Kidney (tissue), 13 donors: ENCODE measurements at regions not wholly inside any gene's neighbourhood (a gene's known extent, or its start where the extent isn't known, plus 50 kb on each side); places are given as distances from the start of the nearest gene placed in this dataset.

Experiments used
- DNase-seq, 5 donors: peaks; one replicate each; pipeline ENCODE4 v3.0.0-alpha.2; 2013 to 2020
- FAIRE-seq: peaks from 2 replicates; lab custom pipeline; 2012; peaks lifted over from hg19 to GRCh38; lab: Jason Lieb, UNC
- H3K27ac ChIP-seq, 2 donors: one replicate each; pipeline ENCODE4 v1.7.0; 2013; ENCODE audit warnings: low read depth in 2 of 2, low read length in 2 of 2, inconsistent platforms in 1 of 2
- H3K27me3 ChIP-seq: one replicate; pipeline ENCODE4 v1.7.1; 2013; ENCODE audit warnings: low read length, inconsistent platforms; ENCODE audit not compliant: control insufficient read depth, insufficient read depth
- H3K36me3 ChIP-seq, 3 donors: one replicate each; pipeline versions ENCODE4 v1.7.0 to v1.7.1; 2013; ENCODE audit warnings: low read length in 3 of 3, control low read depth in 1 of 3, inconsistent platforms in 1 of 3; ENCODE audit not compliant: insufficient read depth in 3 of 3, control insufficient read depth in 2 of 3
- H3K4me1 ChIP-seq, 3 donors: one replicate each; pipeline versions ENCODE4 v1.7.0 to v1.7.1; 2013; ENCODE audit warnings: low read length in 3 of 3, inconsistent platforms in 1 of 3, low read depth in 1 of 3; ENCODE audit not compliant: control insufficient read depth in 2 of 3, insufficient read depth in 2 of 3
- H3K4me3 ChIP-seq, 3 donors: one replicate each; pipeline versions ENCODE4 v1.7.0 to v1.8.1; 2013; ENCODE audit warnings: low read length in 3 of 3, control low read depth in 1 of 3, inconsistent platforms in 1 of 3
- H3K9ac ChIP-seq, 3 donors: one replicate each; pipeline versions ENCODE4 v1.7.0 to v1.7.1; 2013; ENCODE audit warnings: low read length in 3 of 3, control low read depth in 1 of 3, inconsistent platforms in 1 of 3
- H3K9me3 ChIP-seq, 3 donors: one replicate each; pipeline versions ENCODE4 v1.7.0 to v1.7.1; 2013; ENCODE audit warnings: low read length in 3 of 3, control low read depth in 1 of 3, inconsistent platforms in 1 of 3; ENCODE audit not compliant: control insufficient read depth in 2 of 3, insufficient read depth in 1 of 3
- CTCF ChIP-seq: IDR thresholded peaks from 3 replicates; pipeline ENCODE4 v1.5.1; 2012; ENCODE audit warnings: mild to moderate bottlenecking, moderate library complexity, borderline replicate concordance; ENCODE audit not compliant: insufficient read depth; ENCODE audit errors: extremely low read depth
- intact Hi-C: fragments of 100-400 bp; cut with DNase I; formaldehyde crosslinking; loops from one replicate; pipeline ENCODE4 v1.11.1; 2022
- donor health status: control.
- donor health status: control.
- donor health status: control.
- donor health status: control.
- donor health status: control.
- donor health status: DM: yes; HTN: yes; CAD: no.
- donor health status: Normal renal cell carcinoma (clear cell type).

GRCh38 chr12:59404109-59404650 is 191.6 kb upstream of the SLC16A7 start:
- no peak for DNase-seq
- intact Hi-C loops, result no loop called here
- no peak overlapping the region for H3K9ac ChIP-seq
- no peak overlapping the region for H3K27ac ChIP-seq
- no peaks in the 10 kb centered on the region for H3K27me3 ChIP-seq
- H3K4me1 ChIP-seq, result no peaks in the 10 kb centered on the region
- TF ChIP-seq CTCF, result no peak
- H3K4me3 ChIP-seq, result no peak overlapping the region
- H3K36me3 ChIP-seq, result no peaks in the 10 kb centered on the region
- peak; percentile 3 for FAIRE-seq
- H3K9me3 ChIP-seq, result no peaks in the 10 kb centered on the region

DNA sequence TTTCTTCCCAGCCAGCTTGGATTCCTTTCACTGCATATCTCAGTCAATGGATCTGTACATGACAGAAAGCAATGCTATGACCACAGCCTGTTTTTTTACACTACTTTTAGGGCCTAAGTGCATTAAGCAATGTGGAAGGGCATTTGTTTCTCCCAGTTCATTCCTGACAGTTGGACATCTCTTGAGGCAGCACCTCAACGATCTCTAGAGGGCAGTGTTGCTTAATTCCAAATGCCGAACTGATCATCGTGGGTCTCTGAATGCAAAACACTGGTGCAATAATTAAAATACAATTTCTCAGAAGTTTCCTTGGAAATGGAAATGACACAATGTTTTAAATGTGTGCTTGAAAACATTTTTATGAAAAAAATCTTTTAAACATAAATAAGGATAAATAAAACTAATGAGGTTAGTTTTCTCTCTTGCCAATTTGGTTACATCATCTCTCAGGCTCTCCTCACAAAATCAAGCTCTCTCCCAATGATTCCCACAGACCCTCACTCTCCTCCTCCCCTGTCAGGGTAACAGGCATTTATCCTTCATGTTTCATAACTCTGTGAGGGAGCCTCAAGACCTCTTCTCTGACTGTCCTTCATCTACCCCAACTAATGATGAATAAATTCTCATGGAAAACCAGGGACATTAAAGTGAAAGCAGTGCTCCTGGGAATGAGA is 192.4 kb upstream of the SLC16A7 start:
- H3K9me3 ChIP-seq, result no peaks in the 10 kb centered on the region
- FAIRE-seq, result peak; percentile 80
- no peak overlapping the region for H3K4me3 ChIP-seq
- H3K27me3 ChIP-seq, result no peaks in the 10 kb centered on the region
- no peak overlapping the region for H3K27ac ChIP-seq
- H3K36me3 ChIP-seq, result no peaks in the 10 kb centered on the region
- peak; percentile 79 for TF ChIP-seq CTCF
- peak in 4 of 5 donors; percentile 36 to 86 (median 54) for DNase-seq
- intact Hi-C loops, result no loop called here
- no peaks in the 10 kb centered on the region for H3K4me1 ChIP-seq
- no peak overlapping the region for H3K9ac ChIP-seq

DNA sequence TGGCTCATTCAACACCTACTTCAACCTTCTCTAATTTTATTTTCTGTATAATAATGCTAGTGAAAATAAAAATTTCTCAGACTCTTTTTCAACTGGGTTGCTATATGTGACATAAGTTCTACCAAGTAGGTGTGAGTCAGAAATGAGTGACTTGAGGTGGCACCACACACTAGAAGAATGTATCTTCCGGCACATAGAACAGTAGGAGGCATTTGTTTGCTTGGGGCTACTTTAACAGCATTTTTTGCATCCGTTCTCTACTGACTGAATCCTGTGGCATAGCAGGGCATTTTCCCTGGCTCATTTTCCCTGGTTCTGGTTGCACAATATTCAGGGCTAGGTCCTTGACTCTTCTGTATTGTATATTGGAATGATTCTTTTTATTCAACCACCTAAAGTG is 194.0 kb upstream of the SLC16A7 start:
- H3K9ac ChIP-seq, result no peak overlapping the region
- H3K27me3 ChIP-seq, result no peaks in the 10 kb centered on the region
- H3K36me3 ChIP-seq, result no peaks in the 10 kb centered on the region
- no peak for TF ChIP-seq CTCF
- H3K4me3 ChIP-seq, result no peak overlapping the region
- H3K4me1 ChIP-seq, result no peaks in the 10 kb centered on the region
- intact Hi-C loops, result no loop called here
- H3K27ac ChIP-seq, result no peak overlapping the region
- no peak for FAIRE-seq
- no peaks in the 10 kb centered on the region for H3K9me3 ChIP-seq
- DNase-seq, result no peak
